Esophagus muscularis mucosa (tissue), 4 donors: ENCODE measurements at regions not wholly inside any gene's neighbourhood (a gene's known extent, or its start where the extent isn't known, plus 50 kb on each side); places are given as distances from the start of the nearest gene placed in this dataset.

Experiments used
- DNase-seq: peaks from one replicate; pipeline ENCODE4 v3.0.0-alpha.2; 2017; ENCODE audit errors: extremely low spot score
- H3K27ac ChIP-seq, 4 donors: fragments of 200-600 bp; sonication (generic); replicated peaks in 1 of 4; 1 replicate in 3 of 4; 2 replicates in 1 of 4; pipeline ENCODE4 v1.5.1; 2016 to 2019; ENCODE audit warnings: mild to moderate bottlenecking in 1 of 4
- H3K27me3 ChIP-seq, 4 donors: fragments of 200-600 bp; sonication (generic); one replicate each; pipeline versions ENCODE4 v1.5.1 to v1.6.0; 2016 to 2019
- H3K36me3 ChIP-seq, 4 donors: fragments of 200-600 bp; sonication (generic); one replicate each; pipeline ENCODE4 v1.5.1; 2016 to 2019
- H3K4me1 ChIP-seq, 4 donors: fragments of 200-600 bp; sonication (generic); one replicate each; pipeline ENCODE4 v1.5.1; 2016 to 2019
- H3K4me3 ChIP-seq, 4 donors: fragments of 200-600 bp; sonication (generic); 1 replicate in 2 of 4; 2 replicates in 2 of 4; pipeline ENCODE4 v1.5.1; 2016 to 2019; ENCODE audit warnings: mild to moderate bottlenecking in 4 of 4, moderate library complexity in 1 of 4
- H3K9me3 ChIP-seq, 4 donors: fragments of 200-600 bp; sonication (generic); 1 replicate in 3 of 4; 2 replicates in 1 of 4; pipeline ENCODE4 v1.5.1; 2016 to 2019
- CTCF ChIP-seq, 3 experiments: fragments of 200-600 bp in 2 of 3; fragments of 450-650 bp in 1 of 3; sonication (generic) in 2 of 3; IDR thresholded peaks; one replicate each; pipeline ENCODE4 v1.5.1; 2017 to 2019; ENCODE audit warnings: antibody characterized with exemption in 3 of 3, mild to moderate bottlenecking in 2 of 3, moderate library complexity in 1 of 3
- EP300 ChIP-seq: sonication (generic); formaldehyde crosslinking; IDR thresholded peaks from one replicate; pipeline ENCODE4 v1.6.1; 2017; ENCODE audit warnings: antibody characterized with exemption
- POLR2A ChIP-seq: fragments of 450-650 bp; IDR thresholded peaks from one replicate; pipeline ENCODE4 v1.6.1; 2017; ENCODE audit warnings: antibody characterized with exemption, moderate library complexity, mild to moderate bottlenecking, low read depth
- POLR2AphosphoS5 ChIP-seq, 2 donors: sonication (generic); formaldehyde crosslinking; IDR thresholded peaks; one replicate each; pipeline ENCODE4 v1.6.1; 2017; ENCODE audit warnings: antibody characterized with exemption in 2 of 2
- WGBS: methylation state at CpG from one replicate; pipeline ENCODE4 v1.1.5; 2018; 5-methylcytosine and 5-hydroxymethylcytosine counted together
- intact Hi-C: fragments of 100-400 bp; cut with DNase I; formaldehyde crosslinking; loops from one replicate; pipeline ENCODE4 v1.15.1; 2023

- Histone ChIP-seq H3K27me3 (no peaks in the 10 kb centered on the region), H3K36me3 (no peaks in the 10 kb centered on the region), H3K4me3 (no peak overlapping the region), H3K9me3 (no peaks in the 10 kb centered on the region), H3K27ac (no peak overlapping the region), H3K4me1 (no peaks in the 10 kb centered on the region)
- intact Hi-C loops, result no loop called here
- no peak for DNase-seq
- no peak for TF ChIP-seq POLR2A
- no peak for TF ChIP-seq CTCF (IDR thresholded peaks at IDR 0.05)
- no peak for TF ChIP-seq EP300
- TF ChIP-seq POLR2AphosphoS5 (IDR thresholded peaks at IDR 0.05), result no peak
- 65% methylated on average over 2 of the region's 2 CpGs for WGBS
Observed at GRCh38 chr6:78324213-78324612, 543.1 kb upstream of the IRAK1BP1 start.

GRCh38 chr6:78340755-78341154 lies 526.6 kb upstream of the IRAK1BP1 start:
- Histone ChIP-seq H3K4me1 (no peaks in the 10 kb centered on the region), H3K27me3 (no peaks in the 10 kb centered on the region), H3K27ac (no peak overlapping the region), H3K9me3 (no peaks in the 10 kb centered on the region), H3K36me3 (no peaks in the 10 kb centered on the region), H3K4me3 (no peak overlapping the region)
- intact Hi-C loops, result no loop called here
- TF ChIP-seq POLR2AphosphoS5 (IDR thresholded peaks at IDR 0.05) (no peak), EP300 (no peak), POLR2A (no peak), CTCF (IDR thresholded peaks at IDR 0.05) (no peak)
- DNase-seq, result no peak

GRCh38 chr6:78345882-78346281 lies 521.5 kb upstream of the IRAK1BP1 start:
- 49% methylated on average over 2 of the region's 2 CpGs for WGBS
- TF ChIP-seq CTCF (IDR thresholded peaks at IDR 0.05), result no peak
- TF ChIP-seq POLR2AphosphoS5 (IDR thresholded peaks at IDR 0.05), result no peak
- no peak for TF ChIP-seq POLR2A
- no peak for TF ChIP-seq EP300
- no peak for DNase-seq
- no peaks in the 10 kb centered on the region for H3K9me3 ChIP-seq
- H3K4me1 ChIP-seq, result no peaks in the 10 kb centered on the region
- H3K27me3 ChIP-seq, result no peaks in the 10 kb centered on the region
- no peak overlapping the region for H3K4me3 ChIP-seq
- H3K27ac ChIP-seq, result no peak overlapping the region
- no peaks in the 10 kb centered on the region for H3K36me3 ChIP-seq
- intact Hi-C loops, result no loop called here

- no peak for DNase-seq
- Histone ChIP-seq H3K27me3 (no peaks in the 10 kb centered on the region), H3K9me3 (no peaks in the 10 kb centered on the region), H3K4me1 (no peaks in the 10 kb centered on the region), H3K36me3 (no peaks in the 10 kb centered on the region), H3K4me3 (no peak overlapping the region), H3K27ac (no peak overlapping the region)
- intact Hi-C loops, result no loop called here
- TF ChIP-seq CTCF (IDR thresholded peaks at IDR 0.05), result no peak
- WGBS, result 79% methylated on average over 3 of the region's 3 CpGs
Observed at GRCh38 chr6:78347191-78347916, 520.0 kb upstream of the IRAK1BP1 start.

GRCh38 chr6:78353040-78353439 lies 514.3 kb upstream of the IRAK1BP1 start:
- H3K27me3 ChIP-seq, result no peaks in the 10 kb centered on the region
- TF ChIP-seq POLR2A, result no peak
- no peak for TF ChIP-seq POLR2AphosphoS5 (IDR thresholded peaks at IDR 0.05)
- intact Hi-C loops, result no loop called here

More at GRCh38 chr6:78353040-78353439, 514.3 kb upstream of the IRAK1BP1 start:
- no peak overlapping the region for H3K27ac ChIP-seq
- no peak for DNase-seq
- 71% methylated on average over 1 of the region's 1 CpG for WGBS
- H3K9me3 ChIP-seq, result no peaks in the 10 kb centered on the region
- H3K36me3 ChIP-seq, result no peaks in the 10 kb centered on the region
- H3K4me3 ChIP-seq, result no peak overlapping the region
- H3K4me1 ChIP-seq, result no peaks in the 10 kb centered on the region
